HepG2 (cell line): ENCODE measurements at regions not wholly inside any gene's neighbourhood (a gene's known extent, or its start where the extent isn't known, plus 50 kb on each side); places are given as distances from the start of the nearest gene placed in this dataset.

Experiments
- GLI4 ChIP-seq: sonication (generic); formaldehyde crosslinking; IDR thresholded peaks from 2 replicates; pipeline ENCODE4 v1.5.1; 2020; ENCODE audit warnings: missing genetic modification reagents, mild to moderate bottlenecking, moderate library complexity, borderline replicate concordance
- MXI1 ChIP-seq: IDR thresholded peaks from 3 replicates; pipeline ENCODE4 v1.6.1; 2012; ENCODE audit warnings: low read depth, low read length, inconsistent platforms, borderline replicate concordance
- RXRA ChIP-seq: sonication (generic); formaldehyde crosslinking; IDR thresholded peaks from 2 replicates; pipeline ENCODE4 v1.5.1; 2020; ENCODE audit warnings: missing genetic modification reagents
- ZNF296 ChIP-seq: sonication (generic); formaldehyde crosslinking; conservative IDR thresholded peaks from 2 replicates; pipeline ENCODE4 v1.5.0; 2020; ENCODE audit warnings: mild to moderate bottlenecking, missing genetic modification reagents
- TF ChIP-seq, protein P1 (sequence below): sonication (generic); formaldehyde crosslinking; IDR thresholded peaks from 2 replicates; pipeline ENCODE4 v1.5.0; 2020; ENCODE audit warnings: mild to moderate bottlenecking, missing genetic modification reagents, moderate library complexity
- TF ChIP-seq, protein P2 (sequence below): sonication (generic); formaldehyde crosslinking; IDR thresholded peaks from 2 replicates; pipeline ENCODE4 v1.4.0; 2020; ENCODE audit warnings: missing genetic modification reagents, borderline replicate concordance
- TF ChIP-seq, protein P3 (sequence below): IDR thresholded peaks from 2 replicates; pipeline ENCODE4 v1.6.1; 2012; ENCODE audit warnings: low read length, improper control_type of control experiment

DNA sequence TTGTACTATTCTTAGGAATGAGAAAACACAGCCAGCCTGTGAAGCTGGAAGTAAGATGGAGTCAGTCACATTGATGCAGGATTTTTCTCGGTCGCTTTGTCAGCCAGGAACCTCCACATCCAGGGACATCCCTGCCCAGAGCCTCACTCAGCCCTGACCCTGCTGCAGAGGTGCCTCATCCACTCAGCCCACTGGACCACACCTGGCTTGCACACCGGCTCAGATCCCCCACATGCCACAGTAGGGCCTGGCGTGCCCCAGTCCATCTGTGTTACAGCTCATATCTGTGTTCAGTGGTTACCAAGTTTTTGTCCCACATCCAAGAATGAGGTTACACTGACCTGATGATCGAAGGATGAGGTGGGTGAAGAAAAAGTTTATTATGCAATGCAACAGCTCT, 1315.4 kb downstream of the SLITRK1 start:
- TF ChIP-seq GLI4 (no peak), RXRA (CRISPR knock-in tag) (no peak), ZNF296 (CRISPR knock-in tag) (no peak), MXI1 (no peak)
- TF ChIP-seq, protein P1, sequence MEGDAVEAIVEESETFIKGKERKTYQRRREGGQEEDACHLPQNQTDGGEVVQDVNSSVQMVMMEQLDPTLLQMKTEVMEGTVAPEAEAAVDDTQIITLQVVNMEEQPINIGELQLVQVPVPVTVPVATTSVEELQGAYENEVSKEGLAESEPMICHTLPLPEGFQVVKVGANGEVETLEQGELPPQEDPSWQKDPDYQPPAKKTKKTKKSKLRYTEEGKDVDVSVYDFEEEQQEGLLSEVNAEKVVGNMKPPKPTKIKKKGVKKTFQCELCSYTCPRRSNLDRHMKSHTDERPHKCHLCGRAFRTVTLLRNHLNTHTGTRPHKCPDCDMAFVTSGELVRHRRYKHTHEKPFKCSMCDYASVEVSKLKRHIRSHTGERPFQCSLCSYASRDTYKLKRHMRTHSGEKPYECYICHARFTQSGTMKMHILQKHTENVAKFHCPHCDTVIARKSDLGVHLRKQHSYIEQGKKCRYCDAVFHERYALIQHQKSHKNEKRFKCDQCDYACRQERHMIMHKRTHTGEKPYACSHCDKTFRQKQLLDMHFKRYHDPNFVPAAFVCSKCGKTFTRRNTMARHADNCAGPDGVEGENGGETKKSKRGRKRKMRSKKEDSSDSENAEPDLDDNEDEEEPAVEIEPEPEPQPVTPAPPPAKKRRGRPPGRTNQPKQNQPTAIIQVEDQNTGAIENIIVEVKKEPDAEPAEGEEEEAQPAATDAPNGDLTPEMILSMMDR (CRISPR knock-in tag) = no peak
- TF ChIP-seq, protein P2, sequence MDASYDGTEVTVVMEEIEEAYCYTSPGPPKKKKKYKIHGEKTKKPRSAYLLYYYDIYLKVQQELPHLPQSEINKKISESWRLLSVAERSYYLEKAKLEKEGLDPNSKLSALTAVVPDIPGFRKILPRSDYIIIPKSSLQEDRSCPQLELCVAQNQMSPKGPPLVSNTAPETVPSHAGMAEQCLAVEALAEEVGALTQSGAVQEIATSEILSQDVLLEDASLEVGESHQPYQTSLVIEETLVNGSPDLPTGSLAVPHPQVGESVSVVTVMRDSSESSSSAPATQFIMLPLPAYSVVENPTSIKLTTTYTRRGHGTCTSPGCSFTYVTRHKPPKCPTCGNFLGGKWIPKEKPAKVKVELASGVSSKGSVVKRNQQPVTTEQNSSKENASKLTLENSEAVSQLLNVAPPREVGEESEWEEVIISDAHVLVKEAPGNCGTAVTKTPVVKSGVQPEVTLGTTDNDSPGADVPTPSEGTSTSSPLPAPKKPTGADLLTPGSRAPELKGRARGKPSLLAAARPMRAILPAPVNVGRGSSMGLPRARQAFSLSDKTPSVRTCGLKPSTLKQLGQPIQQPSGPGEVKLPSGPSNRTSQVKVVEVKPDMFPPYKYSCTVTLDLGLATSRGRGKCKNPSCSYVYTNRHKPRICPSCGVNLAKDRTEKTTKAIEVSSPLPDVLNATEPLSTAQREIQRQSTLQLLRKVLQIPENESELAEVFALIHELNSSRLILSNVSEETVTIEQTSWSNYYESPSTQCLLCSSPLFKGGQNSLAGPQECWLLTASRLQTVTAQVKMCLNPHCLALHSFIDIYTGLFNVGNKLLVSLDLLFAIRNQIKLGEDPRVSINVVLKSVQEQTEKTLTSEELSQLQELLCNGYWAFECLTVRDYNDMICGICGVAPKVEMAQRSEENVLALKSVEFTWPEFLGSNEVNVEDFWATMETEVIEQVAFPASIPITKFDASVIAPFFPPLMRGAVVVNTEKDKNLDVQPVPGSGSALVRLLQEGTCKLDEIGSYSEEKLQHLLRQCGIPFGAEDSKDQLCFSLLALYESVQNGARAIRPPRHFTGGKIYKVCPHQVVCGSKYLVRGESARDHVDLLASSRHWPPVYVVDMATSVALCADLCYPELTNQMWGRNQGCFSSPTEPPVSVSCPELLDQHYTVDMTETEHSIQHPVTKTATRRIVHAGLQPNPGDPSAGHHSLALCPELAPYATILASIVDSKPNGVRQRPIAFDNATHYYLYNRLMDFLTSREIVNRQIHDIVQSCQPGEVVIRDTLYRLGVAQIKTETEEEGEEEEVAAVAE (CRISPR knock-in tag) = no peak
- TF ChIP-seq, protein P3, sequence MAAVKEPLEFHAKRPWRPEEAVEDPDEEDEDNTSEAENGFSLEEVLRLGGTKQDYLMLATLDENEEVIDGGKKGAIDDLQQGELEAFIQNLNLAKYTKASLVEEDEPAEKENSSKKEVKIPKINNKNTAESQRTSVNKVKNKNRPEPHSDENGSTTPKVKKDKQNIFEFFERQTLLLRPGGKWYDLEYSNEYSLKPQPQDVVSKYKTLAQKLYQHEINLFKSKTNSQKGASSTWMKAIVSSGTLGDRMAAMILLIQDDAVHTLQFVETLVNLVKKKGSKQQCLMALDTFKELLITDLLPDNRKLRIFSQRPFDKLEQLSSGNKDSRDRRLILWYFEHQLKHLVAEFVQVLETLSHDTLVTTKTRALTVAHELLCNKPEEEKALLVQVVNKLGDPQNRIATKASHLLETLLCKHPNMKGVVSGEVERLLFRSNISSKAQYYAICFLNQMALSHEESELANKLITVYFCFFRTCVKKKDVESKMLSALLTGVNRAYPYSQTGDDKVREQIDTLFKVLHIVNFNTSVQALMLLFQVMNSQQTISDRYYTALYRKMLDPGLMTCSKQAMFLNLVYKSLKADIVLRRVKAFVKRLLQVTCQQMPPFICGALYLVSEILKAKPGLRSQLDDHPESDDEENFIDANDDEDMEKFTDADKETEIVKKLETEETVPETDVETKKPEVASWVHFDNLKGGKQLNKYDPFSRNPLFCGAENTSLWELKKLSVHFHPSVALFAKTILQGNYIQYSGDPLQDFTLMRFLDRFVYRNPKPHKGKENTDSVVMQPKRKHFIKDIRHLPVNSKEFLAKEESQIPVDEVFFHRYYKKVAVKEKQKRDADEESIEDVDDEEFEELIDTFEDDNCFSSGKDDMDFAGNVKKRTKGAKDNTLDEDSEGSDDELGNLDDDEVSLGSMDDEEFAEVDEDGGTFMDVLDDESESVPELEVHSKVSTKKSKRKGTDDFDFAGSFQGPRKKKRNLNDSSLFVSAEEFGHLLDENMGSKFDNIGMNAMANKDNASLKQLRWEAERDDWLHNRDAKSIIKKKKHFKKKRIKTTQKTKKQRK = no peak
